Left renal pelvis (tissue), 4 donors: ENCODE measurements at regions not wholly inside any gene's neighbourhood (a gene's known extent, or its start where the extent isn't known, plus 50 kb on each side); places are given as distances from the start of the nearest gene placed in this dataset.
A peak's percentile ranks its signal among the peaks of the same experiment; 100 is the strongest.

Source experiments
- DNase-seq, 4 donors: peaks; one replicate each; pipeline ENCODE4 v3.0.0-alpha.2; 2013; ENCODE audit warnings: low read depth in 4 of 4, low spot score in 3 of 4

GRCh38 chr2:75788154-75788553, 77.4 kb upstream of the GCFC2 start:
- DNase-seq: no peak

- DNase-seq: peak in 1 of 4 donors; percentile 15
Observed at GRCh38 chr2:75787532-75788132, 76.9 kb upstream of the GCFC2 start.

GRCh38 chr2:75775311-75775823, 64.7 kb upstream of the GCFC2 start:
- no peak for DNase-seq

GRCh38 chr2:75772908-75773630, 62.4 kb upstream of the GCFC2 start:
- no peak for DNase-seq

- no peak for DNase-seq
Observed at GRCh38 chr2:75765798-75766197, 55.1 kb upstream of the GCFC2 start.

GRCh38 chr2:75764611-75765010, 53.9 kb upstream of the GCFC2 start:
- no peak for DNase-seq
